ENCODE measurements at regions not wholly inside any gene's neighbourhood (a gene's known extent, or its start where the extent isn't known, plus 50 kb on each side); places are given as distances from the start of the nearest gene placed in this dataset.

- TF ChIP-seq POLR2A (IDR thresholded peaks at IDR 0.05) (no peak), CTCF (IDR thresholded peaks at IDR 0.05) (no peak), POLR2AphosphoS5 (IDR thresholded peaks at IDR 0.05) (no peak), EP300 (IDR thresholded peaks at IDR 0.05; ENCODE audit: low read depth) (no peak)
Measured at GRCh38 chr16:62913924-62914323, 877.7 kb upstream of the CDH8 start.

All from transverse colon (tissue), 4 donors.